Hematopoietic multipotent progenitor cell treated with erythropoietin and hydrocortisone succinate and interleukin-3 and kit ligand, for 4 days (in vitro differentiated cells): ENCODE measurements at regions not wholly inside any gene's neighbourhood (a gene's known extent, or its start where the extent isn't known, plus 50 kb on each side); places are given as distances from the start of the nearest gene placed in this dataset.
"Not testable (repeated sequence)": the region's sequence is repeated elsewhere in the genome, so short reads cannot be mapped to it uniquely, and the experiment has no call there.

Experiments used
- DNase-seq: peaks from one replicate; pipeline ENCODE4 v3.0.0-alpha.2; 2015

DNA sequence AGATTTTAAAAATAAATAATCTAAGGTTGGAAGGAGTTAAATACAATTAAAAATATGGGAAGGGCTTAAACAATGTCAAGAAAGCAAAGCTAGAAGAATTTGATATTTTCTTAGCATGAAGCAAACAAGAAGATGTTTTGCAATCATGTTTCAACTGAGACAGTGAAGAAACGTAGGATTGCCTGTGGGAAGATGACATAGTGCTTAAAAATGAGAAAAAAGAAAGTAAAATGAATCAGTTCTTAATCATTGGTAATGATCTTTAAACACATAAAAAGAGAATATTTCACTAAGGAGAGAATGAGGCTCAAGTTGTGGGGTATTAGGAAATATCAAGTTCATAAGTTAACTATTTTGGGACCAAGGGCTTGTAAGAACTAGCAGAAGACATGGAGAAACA lies 855.0 kb downstream of the METTL15 start:
- DNase-seq: no peak

DNA sequence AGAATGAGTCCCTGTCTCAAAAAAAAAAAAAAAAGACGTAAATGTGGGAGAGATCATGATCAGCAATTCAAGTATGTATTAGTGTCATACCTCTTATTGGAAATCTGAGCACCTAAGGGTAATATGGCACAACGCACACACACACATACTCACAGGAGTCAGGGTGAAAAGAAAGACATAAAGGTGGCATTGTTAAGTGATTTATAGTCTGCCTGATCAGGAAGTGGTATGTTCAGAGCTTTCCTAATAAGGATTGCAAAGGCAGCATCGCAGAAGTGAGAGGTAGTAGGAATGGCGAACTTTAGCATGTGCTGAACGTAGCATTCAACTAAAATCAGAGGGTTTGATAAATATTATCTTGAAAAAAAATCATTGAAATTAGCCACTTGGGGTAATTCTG lies 854.3 kb downstream of the METTL15 start:
- no peak for DNase-seq

- no peak for DNase-seq
Measured at GRCh38 chr11:28961726-28962125, 853.5 kb downstream of the METTL15 start.

GRCh38 chr11:28956446-28956845 lies 848.3 kb downstream of the METTL15 start:
- DNase-seq: no peak

- DNase-seq: no peak
Measured at GRCh38 chr11:28951191-28951590, 843.0 kb downstream of the METTL15 start.

- DNase-seq: no peak
Measured at GRCh38 chr11:28939381-28939780, 831.2 kb downstream of the METTL15 start.

DNA sequence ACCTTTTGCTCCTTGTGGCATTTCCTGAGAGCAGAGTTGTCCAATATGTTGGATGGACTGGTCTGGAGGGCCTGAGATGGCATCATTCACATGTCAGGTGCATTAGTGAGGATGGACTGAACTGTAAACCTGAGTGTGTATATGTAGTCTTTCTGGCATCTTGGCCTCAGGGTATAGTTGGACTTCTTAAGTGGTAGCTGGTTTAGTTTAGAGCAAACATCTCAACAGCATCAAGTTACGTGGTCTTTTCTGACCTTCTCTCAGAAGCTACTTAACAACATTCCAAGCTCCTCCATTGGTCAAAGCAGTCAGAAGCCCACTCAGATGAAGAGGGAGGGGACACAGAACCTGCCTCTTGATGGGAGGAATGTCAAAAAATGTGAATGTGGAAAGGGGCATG lies 829.9 kb downstream of the METTL15 start:
- DNase-seq: no peak

- DNase-seq: no peak
Measured at GRCh38 chr11:28932940-28933339, 824.8 kb downstream of the METTL15 start.

GRCh38 chr11:28924004-28924403 lies 815.8 kb downstream of the METTL15 start:
- DNase-seq: no peak

GRCh38 chr11:28922386-28922981 lies 814.3 kb downstream of the METTL15 start:
- DNase-seq: no peak

DNA sequence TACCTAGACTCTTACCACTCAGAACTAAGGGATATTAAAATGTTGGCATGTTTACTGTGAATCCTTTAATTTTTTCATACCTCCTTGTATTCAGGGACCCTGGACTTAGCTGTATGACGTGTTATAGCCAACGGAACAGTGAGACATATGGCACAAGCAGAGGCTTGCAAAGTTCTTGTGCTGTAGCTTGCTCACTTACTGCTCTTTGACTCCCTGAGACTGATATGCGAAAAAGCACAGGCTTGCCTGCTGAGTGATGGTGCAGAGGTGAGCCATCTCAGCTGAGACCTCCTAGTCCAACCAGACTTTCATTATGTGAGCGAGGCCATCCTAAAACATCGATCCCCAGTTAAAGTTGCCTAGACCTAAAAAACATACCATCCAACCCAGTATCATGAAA lies 811.0 kb downstream of the METTL15 start:
- DNase-seq: no peak

DNA sequence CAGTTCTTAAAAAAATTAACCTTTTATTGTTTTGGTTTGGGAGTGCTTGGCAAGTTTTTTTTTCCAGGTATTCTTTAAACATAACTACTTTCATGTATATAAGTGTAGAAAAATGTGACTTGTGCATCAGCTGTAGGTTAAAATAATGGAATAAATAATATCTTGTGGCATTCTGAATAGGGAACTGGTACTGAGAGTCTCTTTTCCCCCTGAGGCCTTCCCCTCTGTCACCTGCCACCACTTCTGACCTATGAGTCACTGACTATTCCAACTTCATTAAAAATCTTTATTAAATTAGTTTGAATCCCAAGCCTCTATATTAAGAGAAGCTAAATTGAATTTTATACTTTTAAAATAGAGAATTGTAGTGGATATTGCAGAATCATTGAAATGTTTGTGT lies 805.7 kb downstream of the METTL15 start:
- DNase-seq: no peak

DNA sequence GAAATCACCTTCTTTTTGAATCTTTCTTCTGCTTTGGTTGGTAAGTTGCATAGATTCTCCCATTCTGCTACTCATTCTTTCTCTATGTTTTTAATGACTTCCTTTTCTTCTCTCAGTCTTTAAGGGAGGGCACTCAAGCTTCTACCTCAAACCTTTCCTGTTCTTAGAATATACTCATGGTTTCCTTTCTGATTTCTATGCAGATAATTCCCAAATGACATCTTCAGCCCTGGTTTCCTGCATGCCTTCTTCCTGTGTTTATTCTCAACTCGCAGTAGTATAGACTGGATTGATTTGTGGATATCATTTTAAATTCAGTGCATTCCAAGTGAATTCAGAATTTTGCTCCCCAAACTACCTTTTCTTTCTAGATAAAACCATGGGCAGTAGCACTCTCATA lies 803.6 kb downstream of the METTL15 start:
- DNase-seq: no peak

DNA sequence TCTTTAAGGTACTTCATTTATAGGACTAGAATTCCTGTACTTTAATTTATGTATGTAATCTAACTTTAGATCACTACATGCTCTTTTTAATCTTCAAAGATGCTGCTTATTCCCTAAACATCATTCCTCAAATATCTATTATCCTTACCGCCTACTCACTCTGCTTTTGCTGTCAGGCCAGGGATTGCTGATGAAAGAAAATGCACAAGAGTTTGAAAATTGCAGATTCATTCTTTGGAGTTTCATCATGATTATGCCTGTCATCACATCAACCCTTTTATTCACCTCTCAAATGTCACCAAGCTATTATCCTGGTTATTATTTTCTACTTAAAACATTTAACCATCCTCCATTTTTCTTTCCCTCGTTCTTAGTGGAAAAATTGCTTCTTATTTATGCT lies 802.7 kb downstream of the METTL15 start:
- DNase-seq: no peak

- DNase-seq: no peak
Measured at GRCh38 chr11:28903716-28904115, 795.5 kb downstream of the METTL15 start.

DNA sequence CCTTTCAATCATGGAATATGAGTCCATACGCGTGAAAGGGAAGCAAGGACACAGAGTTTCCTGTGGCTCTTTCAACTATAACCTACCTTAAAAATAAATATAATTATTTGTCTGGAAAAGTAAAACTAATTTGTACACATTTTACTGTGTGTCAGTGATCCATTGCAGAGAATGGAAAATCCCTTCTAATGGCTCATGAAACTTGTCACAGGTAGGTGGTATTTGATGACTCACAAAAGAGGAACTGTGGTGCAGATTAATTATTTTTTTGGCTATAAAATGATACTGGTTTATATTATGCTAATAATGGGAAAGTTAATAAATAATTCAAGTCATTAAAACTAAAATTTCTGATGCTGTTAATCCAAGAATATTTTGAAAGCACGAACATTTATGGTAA lies 792.2 kb downstream of the METTL15 start:
- no peak for DNase-seq

DNA sequence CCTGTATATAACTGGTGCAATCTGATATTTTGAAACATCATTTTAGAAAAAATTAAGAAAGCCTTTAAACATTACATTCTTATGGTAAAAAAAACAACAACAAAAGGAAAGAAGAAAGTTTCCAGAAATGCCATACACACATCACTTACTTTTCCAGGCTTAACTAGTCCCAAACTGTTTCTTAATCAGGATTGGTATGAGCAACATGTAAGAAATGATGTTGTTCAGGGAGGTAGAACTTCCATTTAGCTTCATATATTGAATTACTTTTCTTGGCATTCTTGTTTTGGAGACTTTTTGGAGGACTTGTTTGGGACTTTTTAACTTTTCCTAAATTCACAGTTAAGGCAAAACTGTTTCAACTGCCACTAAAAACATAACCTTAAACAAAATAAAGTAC lies 791.5 kb downstream of the METTL15 start:
- no peak for DNase-seq

- not testable (repeated sequence) for DNase-seq
Measured at GRCh38 chr11:28890601-28891040, 782.4 kb downstream of the METTL15 start.

DNA sequence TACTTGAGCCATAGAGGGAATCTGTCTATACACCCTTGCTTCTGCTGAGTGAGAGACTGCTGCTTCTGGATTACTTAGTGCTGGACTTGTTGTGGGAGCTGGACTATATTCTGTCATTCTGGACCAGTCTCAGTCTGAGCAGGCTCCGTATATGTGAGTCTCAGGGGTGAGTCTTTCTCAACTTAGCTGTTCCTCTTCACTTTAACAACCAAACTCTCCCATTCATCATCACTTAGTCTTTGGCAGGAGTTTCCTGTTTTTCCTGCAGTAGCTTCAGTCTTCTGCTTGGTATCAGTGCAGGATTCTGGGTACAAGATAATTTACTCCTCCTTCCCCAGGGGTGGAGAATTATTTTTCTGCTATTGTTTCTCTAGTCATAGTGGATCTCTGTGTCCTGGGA lies 779.5 kb downstream of the METTL15 start:
- DNase-seq: no peak

GRCh38 chr11:28879869-28880268 lies 771.7 kb downstream of the METTL15 start:
- no peak for DNase-seq

DNA sequence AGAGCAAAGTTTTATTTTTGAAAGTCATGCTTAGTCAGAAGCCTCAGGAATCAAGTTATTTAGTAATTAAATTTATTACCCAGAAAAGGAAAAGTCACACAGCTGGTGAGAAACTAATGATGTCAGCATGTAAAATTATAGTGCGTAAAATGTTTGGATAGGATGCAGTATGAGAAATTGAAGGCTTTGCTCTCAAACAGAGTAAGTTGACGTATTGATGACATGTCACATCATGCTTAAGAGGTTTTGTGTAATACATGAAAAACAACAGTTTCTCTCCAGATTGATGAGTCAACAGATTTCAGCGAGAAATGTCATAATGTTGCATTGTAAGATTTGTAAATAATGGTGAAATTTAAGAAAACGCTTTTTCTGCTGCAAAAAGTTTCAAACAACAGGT lies 769.8 kb downstream of the METTL15 start:
- no peak for DNase-seq

GRCh38 chr11:28877340-28877739 lies 769.2 kb downstream of the METTL15 start:
- no peak for DNase-seq

- DNase-seq: no peak
Measured at GRCh38 chr11:28874706-28875105, 766.5 kb downstream of the METTL15 start.

GRCh38 chr11:28871090-28871489 lies 762.9 kb downstream of the METTL15 start:
- DNase-seq: no peak

DNA sequence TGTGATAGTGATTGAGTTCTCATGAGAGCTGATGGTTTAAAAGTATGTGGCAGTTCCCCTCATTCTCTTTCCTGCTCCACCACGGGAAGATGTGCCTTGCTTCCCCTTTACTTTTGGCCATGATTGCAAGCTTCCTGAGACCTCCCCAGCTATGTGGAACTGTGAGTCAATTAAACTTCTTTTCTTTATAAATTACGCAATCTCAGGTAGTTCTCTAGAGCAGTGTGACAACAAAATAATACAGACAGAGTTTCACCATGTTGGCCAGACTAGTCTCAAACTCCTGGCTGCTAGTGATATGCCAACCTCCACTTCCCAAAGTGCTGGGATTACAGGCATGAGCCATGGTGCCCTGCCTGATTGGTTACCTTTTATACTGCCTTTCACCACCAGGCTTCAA lies 755.2 kb downstream of the METTL15 start:
- no peak for DNase-seq

DNA sequence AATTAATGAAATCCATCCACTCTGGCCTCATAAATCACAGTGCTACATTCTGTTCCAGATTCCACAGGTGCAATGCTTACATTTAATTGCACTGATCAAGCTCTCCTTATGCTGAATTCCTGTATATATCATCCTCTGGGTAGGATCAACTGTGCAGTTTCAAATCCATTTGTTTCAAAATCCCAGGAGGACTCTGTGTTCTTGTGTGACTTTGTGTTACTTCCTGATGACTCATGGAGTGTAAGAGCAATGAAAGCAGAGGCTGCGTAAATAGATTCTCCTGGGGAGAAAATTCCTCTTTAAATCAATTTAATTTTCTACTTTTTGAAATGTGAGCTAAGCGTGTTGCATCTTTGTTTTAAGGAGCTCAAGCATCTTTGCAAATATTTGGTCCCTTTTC lies 752.7 kb downstream of the METTL15 start:
- no peak for DNase-seq
